ENCODE measurements at regions not wholly inside any gene's neighbourhood (a gene's known extent, or its start where the extent isn't known, plus 50 kb on each side); places are given as distances from the start of the nearest gene placed in this dataset.
"Not testable (repeated sequence)": the region's sequence is repeated elsewhere in the genome, so short reads cannot be mapped to it uniquely, and the experiment has no call there.

- H3K9ac ChIP-seq (ENCODE audit: low read depth in 1 of 3, low read length in 3 of 3): no peak overlapping the region
- no peaks in the 10 kb centered on the region for H3K27me3 ChIP-seq (ENCODE audit: control insufficient read depth in 3 of 3, insufficient read depth in 3 of 3, low read length in 3 of 3)
- no peaks in the 10 kb centered on the region for H3K36me3 ChIP-seq (ENCODE audit: control insufficient read depth in 3 of 3, insufficient read depth in 3 of 3, low read length in 3 of 3)
- H3K27ac ChIP-seq (ENCODE audit: low read depth, low read length): no peak overlapping the region
- H3K9me3 ChIP-seq (ENCODE audit: control insufficient read depth in 3 of 3, low read length in 3 of 3): no peaks in the 10 kb centered on the region
- no peaks in the 10 kb centered on the region for H3K4me1 ChIP-seq (ENCODE audit: control insufficient read depth in 3 of 3, insufficient read depth in 3 of 3, low read length in 3 of 3)
- no peak overlapping the region for H3K4me3 ChIP-seq (ENCODE audit: low read length in 3 of 3)
These were observed 394.7 kb downstream of the CD83 start for GRCh38 chr6:14512246-14512645.

GRCh38 chr6:14513496-14514393, 396.2 kb downstream of the CD83 start:
- Histone ChIP-seq H3K36me3 (ENCODE audit: control insufficient read depth in 3 of 3, insufficient read depth in 3 of 3, low read length in 3 of 3) (no peaks in the 10 kb centered on the region), H3K27ac (ENCODE audit: low read depth, low read length) (no peak overlapping the region), H3K27me3 (ENCODE audit: control insufficient read depth in 3 of 3, insufficient read depth in 3 of 3, low read length in 3 of 3) (no peaks in the 10 kb centered on the region), H3K9ac (ENCODE audit: low read depth in 1 of 3, low read length in 3 of 3) (no peak overlapping the region), H3K9me3 (ENCODE audit: control insufficient read depth in 3 of 3, low read length in 3 of 3) (no peaks in the 10 kb centered on the region), H3K4me3 (ENCODE audit: low read length in 3 of 3) (no peak overlapping the region), H3K4me1 (ENCODE audit: control insufficient read depth in 3 of 3, insufficient read depth in 3 of 3, low read length in 3 of 3) (no peaks in the 10 kb centered on the region)

DNA sequence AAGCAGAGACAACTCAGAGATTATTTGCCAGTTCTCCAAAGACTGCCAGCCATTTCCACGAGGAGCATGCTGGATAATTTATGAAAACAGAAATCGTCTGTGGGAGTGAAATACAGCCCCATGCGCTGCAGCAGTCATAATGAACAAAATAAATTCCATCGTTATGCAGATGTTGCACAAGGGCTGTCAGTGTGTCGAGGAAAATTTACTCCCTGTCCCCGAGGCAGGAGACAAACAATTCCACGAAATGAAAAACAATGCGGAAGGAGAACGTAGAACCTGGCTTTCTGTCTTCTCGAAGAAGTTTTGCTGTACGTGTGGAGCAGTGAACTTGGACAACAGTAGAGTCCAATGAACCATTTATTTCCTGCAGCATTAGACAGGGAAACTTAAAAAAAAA, 399.4 kb downstream of the CD83 start:
- Histone ChIP-seq H3K4me3 (ENCODE audit: low read length in 3 of 3) (no peak overlapping the region), H3K9me3 (ENCODE audit: control insufficient read depth in 3 of 3, low read length in 3 of 3) (no peaks in the 10 kb centered on the region), H3K36me3 (ENCODE audit: control insufficient read depth in 3 of 3, insufficient read depth in 3 of 3, low read length in 3 of 3) (no peaks in the 10 kb centered on the region), H3K9ac (ENCODE audit: low read depth in 1 of 3, low read length in 3 of 3) (no peak overlapping the region), H3K4me1 (ENCODE audit: control insufficient read depth in 3 of 3, insufficient read depth in 3 of 3, low read length in 3 of 3) (no peaks in the 10 kb centered on the region), H3K27ac (ENCODE audit: low read depth, low read length) (no peak overlapping the region), H3K27me3 (ENCODE audit: control insufficient read depth in 3 of 3, insufficient read depth in 3 of 3, low read length in 3 of 3) (no peaks in the 10 kb centered on the region)

GRCh38 chr6:14517516-14518105, 400.0 kb downstream of the CD83 start:
- no peak overlapping the region for H3K9ac ChIP-seq (ENCODE audit: low read depth in 1 of 3, low read length in 3 of 3)

DNA sequence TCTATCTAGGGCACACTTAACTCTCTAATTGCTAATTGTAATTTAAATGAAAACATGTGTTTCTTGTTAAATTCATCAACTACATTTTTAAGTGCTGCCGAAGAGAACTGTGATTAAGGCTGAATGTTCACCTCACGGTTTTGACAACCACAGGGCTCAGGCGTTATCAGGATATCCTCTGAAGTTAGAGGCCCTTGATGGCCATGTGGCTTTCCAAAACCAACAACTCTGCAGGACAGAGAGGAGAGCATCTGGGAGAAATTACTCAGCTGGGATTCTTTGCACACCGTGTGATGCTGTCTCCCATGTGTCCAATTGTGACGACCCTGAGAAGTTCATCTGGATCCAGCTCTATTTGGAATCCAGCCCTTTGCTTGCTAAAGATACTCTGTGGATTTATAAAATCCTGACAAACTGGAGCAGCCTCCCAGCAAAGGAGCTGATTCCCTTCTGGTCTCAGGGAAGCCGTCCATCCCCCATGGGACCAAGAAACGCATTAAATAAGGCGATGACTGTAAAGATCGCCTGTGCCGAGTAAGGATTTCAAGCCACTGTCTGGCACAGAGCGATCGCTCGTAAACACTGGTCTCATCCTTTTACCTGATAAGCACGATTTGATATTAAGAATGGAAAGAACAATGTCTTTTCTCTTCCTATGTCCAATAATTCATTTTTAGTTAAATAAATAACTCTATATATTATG, 401.1 kb downstream of the CD83 start:
- no peak overlapping the region for H3K4me3 ChIP-seq (ENCODE audit: low read length in 3 of 3)
- H3K27me3 ChIP-seq (ENCODE audit: control insufficient read depth in 3 of 3, insufficient read depth in 3 of 3, low read length in 3 of 3): no peaks in the 10 kb centered on the region
- no peak overlapping the region for H3K9ac ChIP-seq (ENCODE audit: low read depth in 1 of 3, low read length in 3 of 3)
- H3K27ac ChIP-seq (ENCODE audit: low read depth, low read length): no peak overlapping the region
- no peaks in the 10 kb centered on the region for H3K9me3 ChIP-seq (ENCODE audit: control insufficient read depth in 3 of 3, low read length in 3 of 3)
- H3K36me3 ChIP-seq (ENCODE audit: control insufficient read depth in 3 of 3, insufficient read depth in 3 of 3, low read length in 3 of 3): no peaks in the 10 kb centered on the region
- no peaks in the 10 kb centered on the region for H3K4me1 ChIP-seq (ENCODE audit: control insufficient read depth in 3 of 3, insufficient read depth in 3 of 3, low read length in 3 of 3)

More at GRCh38 chr6:14517516-14518105, 400.0 kb downstream of the CD83 start:
- Histone ChIP-seq H3K27ac (ENCODE audit: low read depth, low read length) (no peak overlapping the region), H3K4me3 (ENCODE audit: low read length in 3 of 3) (no peak overlapping the region), H3K36me3 (ENCODE audit: control insufficient read depth in 3 of 3, insufficient read depth in 3 of 3, low read length in 3 of 3) (no peaks in the 10 kb centered on the region), H3K9me3 (ENCODE audit: control insufficient read depth in 3 of 3, low read length in 3 of 3) (no peaks in the 10 kb centered on the region), H3K27me3 (ENCODE audit: control insufficient read depth in 3 of 3, insufficient read depth in 3 of 3, low read length in 3 of 3) (no peaks in the 10 kb centered on the region), H3K4me1 (ENCODE audit: control insufficient read depth in 3 of 3, insufficient read depth in 3 of 3, low read length in 3 of 3) (no peaks in the 10 kb centered on the region)

- no peak overlapping the region for H3K27ac ChIP-seq (ENCODE audit: low read depth, low read length)
- H3K4me1 ChIP-seq (ENCODE audit: control insufficient read depth in 3 of 3, insufficient read depth in 3 of 3, low read length in 3 of 3): no peaks in the 10 kb centered on the region
- no peak overlapping the region for H3K4me3 ChIP-seq (ENCODE audit: low read length in 3 of 3)
- no peaks in the 10 kb centered on the region for H3K36me3 ChIP-seq (ENCODE audit: control insufficient read depth in 3 of 3, insufficient read depth in 3 of 3, low read length in 3 of 3)
- no peaks in the 10 kb centered on the region for H3K9me3 ChIP-seq (ENCODE audit: control insufficient read depth in 3 of 3, low read length in 3 of 3)
- no peak overlapping the region for H3K9ac ChIP-seq (ENCODE audit: low read depth in 1 of 3, low read length in 3 of 3)
- no peaks in the 10 kb centered on the region for H3K27me3 ChIP-seq (ENCODE audit: control insufficient read depth in 3 of 3, insufficient read depth in 3 of 3, low read length in 3 of 3)
These were observed 402.5 kb downstream of the CD83 start for GRCh38 chr6:14520029-14520428.

GRCh38 chr6:14520536-14520935, 403.0 kb downstream of the CD83 start:
- H3K9me3 ChIP-seq (ENCODE audit: control insufficient read depth in 3 of 3, low read length in 3 of 3): no peaks in the 10 kb centered on the region
- no peaks in the 10 kb centered on the region for H3K4me1 ChIP-seq (ENCODE audit: control insufficient read depth in 3 of 3, insufficient read depth in 3 of 3, low read length in 3 of 3)
- no peaks in the 10 kb centered on the region for H3K27me3 ChIP-seq (ENCODE audit: control insufficient read depth in 3 of 3, insufficient read depth in 3 of 3, low read length in 3 of 3)
- no peaks in the 10 kb centered on the region for H3K36me3 ChIP-seq (ENCODE audit: control insufficient read depth in 3 of 3, insufficient read depth in 3 of 3, low read length in 3 of 3)
- no peak overlapping the region for H3K9ac ChIP-seq (ENCODE audit: low read depth in 1 of 3, low read length in 3 of 3)
- no peak overlapping the region for H3K4me3 ChIP-seq (ENCODE audit: low read length in 3 of 3)
- no peak overlapping the region for H3K27ac ChIP-seq (ENCODE audit: low read depth, low read length)

DNA sequence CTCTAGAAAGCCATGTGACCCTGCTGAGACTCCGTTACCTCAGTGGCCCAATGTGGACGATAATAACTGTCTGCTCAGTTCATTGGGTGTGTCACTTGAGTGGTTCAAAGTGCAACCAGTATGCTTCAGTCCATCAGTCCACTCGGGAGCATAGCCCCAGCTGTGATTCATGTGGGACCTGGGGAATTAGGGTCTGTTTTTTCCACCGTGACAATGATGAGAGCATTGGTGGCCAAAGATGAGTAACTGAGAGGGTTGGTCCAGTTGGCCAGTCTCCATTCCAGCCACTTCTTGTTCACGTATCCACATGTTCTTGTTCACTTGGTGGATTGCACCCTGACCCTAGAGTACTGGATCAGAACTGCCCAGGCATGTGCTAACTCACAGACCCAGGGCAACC, 403.6 kb downstream of the CD83 start:
- Histone ChIP-seq H3K27me3 (ENCODE audit: control insufficient read depth in 3 of 3, insufficient read depth in 3 of 3, low read length in 3 of 3) (no peaks in the 10 kb centered on the region), H3K9me3 (ENCODE audit: control insufficient read depth in 3 of 3, low read length in 3 of 3) (no peaks in the 10 kb centered on the region), H3K9ac (ENCODE audit: low read depth in 1 of 3, low read length in 3 of 3) (no peak overlapping the region), H3K36me3 (ENCODE audit: control insufficient read depth in 3 of 3, insufficient read depth in 3 of 3, low read length in 3 of 3) (no peaks in the 10 kb centered on the region), H3K4me3 (ENCODE audit: low read length in 3 of 3) (no peak overlapping the region), H3K4me1 (ENCODE audit: control insufficient read depth in 3 of 3, insufficient read depth in 3 of 3, low read length in 3 of 3) (no peaks in the 10 kb centered on the region), H3K27ac (ENCODE audit: low read depth, low read length) (no peak overlapping the region)

GRCh38 chr6:14521861-14522260, 404.3 kb downstream of the CD83 start:
- not testable (repeated sequence) for H3K9me3 ChIP-seq (ENCODE audit: control insufficient read depth in 3 of 3, low read length in 3 of 3); H3K4me1 ChIP-seq (ENCODE audit: control insufficient read depth in 3 of 3, insufficient read depth in 3 of 3, low read length in 3 of 3); H3K27ac ChIP-seq (ENCODE audit: low read depth, low read length); H3K36me3 ChIP-seq (ENCODE audit: control insufficient read depth in 3 of 3, insufficient read depth in 3 of 3, low read length in 3 of 3); H3K9ac ChIP-seq (ENCODE audit: low read depth in 1 of 3, low read length in 3 of 3); H3K4me3 ChIP-seq (ENCODE audit: low read length in 3 of 3); H3K27me3 ChIP-seq (ENCODE audit: control insufficient read depth in 3 of 3, insufficient read depth in 3 of 3, low read length in 3 of 3)

DNA sequence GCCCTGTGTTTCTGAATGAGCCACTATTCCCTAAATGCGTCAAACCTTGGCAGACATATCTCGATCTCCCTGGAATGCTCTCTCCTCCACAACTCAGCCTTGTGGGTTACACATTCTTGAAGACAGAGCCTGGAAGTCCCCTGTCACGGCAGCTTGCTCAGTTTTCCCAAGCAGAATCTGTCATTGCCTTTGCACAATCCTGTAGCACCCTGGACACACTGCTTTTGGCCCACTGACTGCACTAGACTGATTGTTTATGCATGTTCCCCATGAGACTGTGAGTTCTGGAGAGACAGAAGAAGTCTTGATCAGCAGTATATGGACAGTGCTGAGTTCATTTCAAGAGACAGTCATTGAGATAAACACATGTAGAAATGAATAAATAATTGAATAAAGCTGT, 406.7 kb downstream of the CD83 start:
- H3K36me3 ChIP-seq (ENCODE audit: control insufficient read depth in 3 of 3, insufficient read depth in 3 of 3, low read length in 3 of 3): no peaks in the 10 kb centered on the region
- H3K4me1 ChIP-seq (ENCODE audit: control insufficient read depth in 3 of 3, insufficient read depth in 3 of 3, low read length in 3 of 3): no peaks in the 10 kb centered on the region
- no peak overlapping the region for H3K9ac ChIP-seq (ENCODE audit: low read depth in 1 of 3, low read length in 3 of 3)
- H3K27ac ChIP-seq (ENCODE audit: low read depth, low read length): no peak overlapping the region
- no peaks in the 10 kb centered on the region for H3K9me3 ChIP-seq (ENCODE audit: control insufficient read depth in 3 of 3, low read length in 3 of 3)
- H3K4me3 ChIP-seq (ENCODE audit: low read length in 3 of 3): no peak overlapping the region
- no peaks in the 10 kb centered on the region for H3K27me3 ChIP-seq (ENCODE audit: control insufficient read depth in 3 of 3, insufficient read depth in 3 of 3, low read length in 3 of 3)
